ENCODE measurements at regions not wholly inside any gene's neighbourhood (a gene's known extent, or its start where the extent isn't known, plus 50 kb on each side); places are given as distances from the start of the nearest gene placed in this dataset.

DNA sequence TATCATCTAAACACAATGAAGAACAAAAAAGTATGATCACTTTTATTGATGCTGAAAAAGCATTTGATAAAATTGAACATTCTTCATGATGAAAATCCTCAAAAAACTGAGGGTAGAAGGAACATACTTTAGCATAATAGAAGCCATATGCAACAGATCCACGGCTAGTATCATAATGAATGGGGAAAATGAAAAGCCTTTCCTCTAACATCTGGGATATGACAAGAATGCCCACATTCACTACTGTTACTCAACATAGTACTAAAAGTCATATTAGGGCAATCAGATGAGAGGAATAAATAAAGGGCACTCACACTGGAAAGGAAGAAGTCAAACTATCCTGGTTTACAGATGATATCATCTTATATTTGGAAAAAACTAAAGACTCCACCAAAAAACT, 256.6 kb downstream of the RFPL4B start:
- TF ChIP-seq POLR2A (IDR thresholded peaks at IDR 0.05) = no peak
- TF ChIP-seq, protein P1, sequence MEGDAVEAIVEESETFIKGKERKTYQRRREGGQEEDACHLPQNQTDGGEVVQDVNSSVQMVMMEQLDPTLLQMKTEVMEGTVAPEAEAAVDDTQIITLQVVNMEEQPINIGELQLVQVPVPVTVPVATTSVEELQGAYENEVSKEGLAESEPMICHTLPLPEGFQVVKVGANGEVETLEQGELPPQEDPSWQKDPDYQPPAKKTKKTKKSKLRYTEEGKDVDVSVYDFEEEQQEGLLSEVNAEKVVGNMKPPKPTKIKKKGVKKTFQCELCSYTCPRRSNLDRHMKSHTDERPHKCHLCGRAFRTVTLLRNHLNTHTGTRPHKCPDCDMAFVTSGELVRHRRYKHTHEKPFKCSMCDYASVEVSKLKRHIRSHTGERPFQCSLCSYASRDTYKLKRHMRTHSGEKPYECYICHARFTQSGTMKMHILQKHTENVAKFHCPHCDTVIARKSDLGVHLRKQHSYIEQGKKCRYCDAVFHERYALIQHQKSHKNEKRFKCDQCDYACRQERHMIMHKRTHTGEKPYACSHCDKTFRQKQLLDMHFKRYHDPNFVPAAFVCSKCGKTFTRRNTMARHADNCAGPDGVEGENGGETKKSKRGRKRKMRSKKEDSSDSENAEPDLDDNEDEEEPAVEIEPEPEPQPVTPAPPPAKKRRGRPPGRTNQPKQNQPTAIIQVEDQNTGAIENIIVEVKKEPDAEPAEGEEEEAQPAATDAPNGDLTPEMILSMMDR (IDR thresholded peaks at IDR 0.05) = no peak
